ENCODE measurements at regions not wholly inside any gene's neighbourhood (a gene's known extent, or its start where the extent isn't known, plus 50 kb on each side); places are given as distances from the start of the nearest gene placed in this dataset.
"Not testable (repeated sequence)": the region's sequence is repeated elsewhere in the genome, so short reads cannot be mapped to it uniquely, and the experiment has no call there.

GRCh38 chr4:28106155-28106554 is 1245.5 kb downstream of the STIM2 start:
- no peak for DNase-seq
- Mint-ChIP-seq H3K4me3 (no peak overlapping the region), H3K27ac (no peak overlapping the region), H3K27me3 (no peaks in the 10 kb centered on the region), H3K36me3 (no peaks in the 10 kb centered on the region), H3K9me3 (peaks cover 0 to 11% (median 6%) of the 10 kb centered on the region in 8 donors), H3K4me1 (no peaks in the 10 kb centered on the region)
- ChIA-PET POLR2A (ENCODE audit: partially characterized antibody) (no interaction called here), CTCF (ENCODE audit: partially characterized antibody) (no interaction called here)
- Histone ChIP-seq H3K36me3 (ENCODE audit: insufficient read depth, low read length) (no peaks in the 10 kb centered on the region), H3K4me3 (ENCODE audit: low read length in 2 of 2) (no peak overlapping the region), H3K27me3 (ENCODE audit: insufficient read depth, low read length) (no peaks in the 10 kb centered on the region), H3K9me3 (ENCODE audit: control insufficient read depth in 1 of 2, low read length in 2 of 2) (no peaks in the 10 kb centered on the region), H3K27ac (ENCODE audit: low read depth, low read length) (no peak overlapping the region), H3K4me1 (ENCODE audit: insufficient read depth, low read length) (no peaks in the 10 kb centered on the region)
- intact Hi-C loops (cut with micrococcal nuclease): no loop called here

DNA sequence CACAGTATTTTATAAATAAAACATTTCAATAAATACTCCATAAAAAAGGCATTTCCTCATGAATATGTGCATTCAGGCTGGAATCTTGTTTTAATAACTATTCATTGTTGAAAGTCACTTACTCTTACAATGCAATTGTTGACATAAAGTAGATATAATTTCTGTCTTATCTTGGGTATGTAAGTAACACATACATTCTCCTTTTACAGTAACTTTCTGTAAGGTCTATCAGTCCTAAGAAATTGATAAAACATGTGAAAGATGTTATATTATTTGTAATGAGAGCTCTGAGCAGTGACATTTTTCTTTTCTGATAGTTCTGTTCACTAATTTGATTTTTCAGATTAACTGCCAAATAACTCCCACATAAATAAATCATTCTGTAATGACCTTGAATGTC is 1249.2 kb downstream of the STIM2 start:
- Mint-ChIP-seq H3K27me3 (no peaks in the 10 kb centered on the region), H3K4me1 (no peaks in the 10 kb centered on the region), H3K27ac (no peak overlapping the region), H3K4me3 (no peak overlapping the region), H3K9me3 (peaks cover 0 to 14% (median 6%) of the 10 kb centered on the region in 8 donors), H3K36me3 (no peaks in the 10 kb centered on the region)
- H3K4me3 ChIP-seq (ENCODE audit: low read length in 2 of 2): no peak overlapping the region
- no peak for DNase-seq
- H3K4me1 ChIP-seq (ENCODE audit: insufficient read depth, low read length): no peaks in the 10 kb centered on the region
- intact Hi-C loops (cut with micrococcal nuclease): no loop called here
- no peaks in the 10 kb centered on the region for H3K27me3 ChIP-seq (ENCODE audit: insufficient read depth, low read length)
- H3K27ac ChIP-seq (ENCODE audit: low read depth, low read length): no peak overlapping the region
- ChIA-PET POLR2A (ENCODE audit: partially characterized antibody) (no interaction called here), CTCF (ENCODE audit: partially characterized antibody) (no interaction called here)
- H3K36me3 ChIP-seq (ENCODE audit: insufficient read depth, low read length): no peaks in the 10 kb centered on the region
- H3K9me3 ChIP-seq (ENCODE audit: control insufficient read depth in 1 of 2, low read length in 2 of 2): no peaks in the 10 kb centered on the region

GRCh38 chr4:28112691-28113335 is 1252.2 kb downstream of the STIM2 start:
- H3K27me3 Mint-ChIP-seq; H3K4me1 Mint-ChIP-seq; H3K36me3 ChIP-seq (ENCODE audit: insufficient read depth, low read length); H3K36me3 Mint-ChIP-seq; H3K27ac ChIP-seq (ENCODE audit: low read depth, low read length); H3K4me1 ChIP-seq (ENCODE audit: insufficient read depth, low read length); H3K4me3 Mint-ChIP-seq; H3K27ac Mint-ChIP-seq; DNase-seq; H3K4me3 ChIP-seq (ENCODE audit: low read length in 2 of 2); CTCF ChIA-PET (ENCODE audit: partially characterized antibody); H3K9me3 ChIP-seq (ENCODE audit: control insufficient read depth in 1 of 2, low read length in 2 of 2); H3K27me3 ChIP-seq (ENCODE audit: insufficient read depth, low read length); POLR2A ChIA-PET (ENCODE audit: partially characterized antibody); intact Hi-C loops (cut with micrococcal nuclease): not testable (repeated sequence)
- peaks cover 0 to 27% (median 16%) of the 10 kb centered on the region in 8 donors for H3K9me3 Mint-ChIP-seq

GRCh38 chr4:28113586-28113985 is 1252.9 kb downstream of the STIM2 start:
- H3K9me3 ChIP-seq (ENCODE audit: control insufficient read depth in 1 of 2, low read length in 2 of 2); H3K36me3 Mint-ChIP-seq; CTCF ChIA-PET (ENCODE audit: partially characterized antibody); H3K27ac ChIP-seq (ENCODE audit: low read depth, low read length); H3K27me3 Mint-ChIP-seq; intact Hi-C loops (cut with micrococcal nuclease); POLR2A ChIA-PET (ENCODE audit: partially characterized antibody); H3K36me3 ChIP-seq (ENCODE audit: insufficient read depth, low read length); H3K4me1 ChIP-seq (ENCODE audit: insufficient read depth, low read length); H3K4me3 ChIP-seq (ENCODE audit: low read length in 2 of 2); H3K4me1 Mint-ChIP-seq; H3K27ac Mint-ChIP-seq; DNase-seq; H3K27me3 ChIP-seq (ENCODE audit: insufficient read depth, low read length); H3K4me3 Mint-ChIP-seq: not testable (repeated sequence)
- peaks cover 0 to 31% (median 21%) of the 10 kb centered on the region in 8 donors for H3K9me3 Mint-ChIP-seq

- POLR2A ChIA-PET (ENCODE audit: partially characterized antibody); H3K4me3 ChIP-seq (ENCODE audit: low read length in 2 of 2); H3K4me3 Mint-ChIP-seq; CTCF ChIA-PET (ENCODE audit: partially characterized antibody); intact Hi-C loops (cut with micrococcal nuclease); H3K36me3 ChIP-seq (ENCODE audit: insufficient read depth, low read length); H3K4me1 ChIP-seq (ENCODE audit: insufficient read depth, low read length); H3K4me1 Mint-ChIP-seq; H3K9me3 ChIP-seq (ENCODE audit: control insufficient read depth in 1 of 2, low read length in 2 of 2); H3K27me3 ChIP-seq (ENCODE audit: insufficient read depth, low read length); H3K27ac ChIP-seq (ENCODE audit: low read depth, low read length); DNase-seq; H3K36me3 Mint-ChIP-seq; H3K27me3 Mint-ChIP-seq: not testable (repeated sequence)
- Mint-ChIP-seq H3K27ac (peak overlapping the region in 1 of 7 donors; percentile 57), H3K9me3 (peaks cover 0 to 45% (median 22%) of the 10 kb centered on the region in 8 donors)
Observed at GRCh38 chr4:28116526-28117083, 1256.0 kb downstream of the STIM2 start.

DNA sequence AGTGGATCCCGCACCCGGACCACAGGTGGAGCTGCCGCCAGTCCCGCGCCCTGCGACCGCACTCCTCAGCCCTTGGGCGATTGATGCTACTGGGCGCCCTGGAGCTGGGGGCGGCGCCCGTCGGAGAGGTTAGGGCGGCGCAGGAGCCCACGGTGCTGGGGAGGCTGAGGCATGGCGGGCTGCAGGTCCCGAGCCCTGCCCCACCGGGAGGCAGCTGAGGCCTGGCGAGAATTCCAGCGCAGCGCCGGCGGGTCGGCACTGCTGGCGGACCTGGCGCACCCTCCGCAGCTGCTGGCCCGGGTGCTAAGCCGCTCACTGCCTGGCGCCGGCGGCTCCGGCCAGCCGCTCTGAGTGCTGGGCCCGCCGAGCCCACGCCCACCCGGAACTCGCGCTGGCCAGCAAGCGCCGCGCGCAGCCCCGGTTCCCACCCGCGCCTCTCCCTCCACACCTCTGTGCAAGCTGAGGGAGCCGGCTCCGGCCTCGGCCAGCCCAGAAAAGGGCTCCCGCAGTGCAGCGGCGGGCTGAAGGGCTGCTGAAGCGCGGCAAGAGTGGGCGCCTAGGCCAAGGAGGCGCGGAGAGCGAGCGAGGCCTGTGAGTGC is 1256.5 kb downstream of the STIM2 start:
- no peak overlapping the region for H3K27ac ChIP-seq (ENCODE audit: low read depth, low read length)
- no peaks in the 10 kb centered on the region for H3K36me3 Mint-ChIP-seq
- peaks cover 0 to 2% of the 10 kb centered on the region in 2 donors for H3K9me3 ChIP-seq (ENCODE audit: control insufficient read depth in 1 of 2, low read length in 2 of 2)
- no peaks in the 10 kb centered on the region for H3K27me3 Mint-ChIP-seq
- H3K4me1 ChIP-seq (ENCODE audit: insufficient read depth, low read length): no peaks in the 10 kb centered on the region
- no peak for DNase-seq
- intact Hi-C loops (cut with micrococcal nuclease): no loop called here
- POLR2A ChIA-PET (ENCODE audit: partially characterized antibody): no interaction called here
- no peak overlapping the region for H3K4me3 ChIP-seq (ENCODE audit: low read length in 2 of 2)
- H3K27me3 ChIP-seq (ENCODE audit: insufficient read depth, low read length): no peaks in the 10 kb centered on the region
- no peaks in the 10 kb centered on the region for H3K36me3 ChIP-seq (ENCODE audit: insufficient read depth, low read length)
- H3K27ac Mint-ChIP-seq: no peak overlapping the region
- CTCF ChIA-PET (ENCODE audit: partially characterized antibody): no interaction called here
- H3K4me3 Mint-ChIP-seq: no peak overlapping the region
- no peaks in the 10 kb centered on the region for H3K4me1 Mint-ChIP-seq
- H3K9me3 Mint-ChIP-seq: peaks cover 0 to 45% (median 22%) of the 10 kb centered on the region in 8 donors

GRCh38 chr4:28146191-28146590 is 1285.5 kb downstream of the STIM2 start:
- ChIA-PET CTCF (ENCODE audit: partially characterized antibody) (no interaction called here), POLR2A (ENCODE audit: partially characterized antibody) (no interaction called here)
- Mint-ChIP-seq H3K4me1 (no peaks in the 10 kb centered on the region), H3K36me3 (no peaks in the 10 kb centered on the region), H3K27ac (no peak overlapping the region), H3K9me3 (peaks cover 0 to 19% (median 9%) of the 10 kb centered on the region in 8 donors), H3K27me3 (no peaks in the 10 kb centered on the region), H3K4me3 (no peak overlapping the region)
- no peak for DNase-seq
- intact Hi-C loops (cut with micrococcal nuclease): no loop called here
- Histone ChIP-seq H3K4me1 (ENCODE audit: insufficient read depth, low read length) (no peaks in the 10 kb centered on the region), H3K9me3 (ENCODE audit: control insufficient read depth in 1 of 2, low read length in 2 of 2) (no peaks in the 10 kb centered on the region), H3K4me3 (ENCODE audit: low read length in 2 of 2) (no peak overlapping the region), H3K27me3 (ENCODE audit: insufficient read depth, low read length) (no peaks in the 10 kb centered on the region), H3K27ac (ENCODE audit: low read depth, low read length) (no peak overlapping the region), H3K36me3 (ENCODE audit: insufficient read depth, low read length) (no peaks in the 10 kb centered on the region)

Measured in CD4-positive, alpha-beta memory T cell (primary cell).